Neural cell (in vitro differentiated cells): ENCODE measurements at regions not wholly inside any gene's neighbourhood (a gene's known extent, or its start where the extent isn't known, plus 50 kb on each side); places are given as distances from the start of the nearest gene placed in this dataset.

Source experiments
- H2AFZ ChIP-seq: fragments of 200-600, 300-800 bp; sonication (generic), shearing (Covaris generic); 2 replicates; pipeline ENCODE4 v1.6.0; 2014; ENCODE audit warnings: low read depth, mild to moderate bottlenecking, antibody characterized with exemption, low read length, moderate library complexity
- H3F3A ChIP-seq: fragments of 200-600 bp; shearing (Covaris generic); 2 replicates; pipeline ENCODE4 v1.6.1; 2016; ENCODE audit warnings: mild to moderate bottlenecking, moderate library complexity, mixed read lengths, antibody characterized with exemption, low read length; ENCODE audit not compliant: insufficient read depth, poor library complexity, severe bottlenecking
- H3K27ac ChIP-seq: fragments of 200-600, 300-800 bp; sonication (generic), shearing (Covaris generic); 2 replicates; pipeline ENCODE4 v1.5.1; 2014; ENCODE audit warnings: mild to moderate bottlenecking, low read length, moderate library complexity
- H3K27me3 ChIP-seq: fragments of 300-800, 200-600 bp; sonication (generic), shearing (Covaris generic); 2 replicates; pipeline ENCODE4 v1.6.0; 2014; ENCODE audit warnings: mild to moderate bottlenecking, low read depth, low read length, moderate library complexity; ENCODE audit not compliant: insufficient read depth
- H3K36me3 ChIP-seq: fragments of 300-800, 200-600 bp; sonication (generic), shearing (Covaris generic); 2 replicates; pipeline ENCODE4 v1.5.1; 2014; ENCODE audit warnings: mild to moderate bottlenecking, antibody characterized with exemption, low read length, moderate library complexity; ENCODE audit not compliant: insufficient read depth
- H3K4me2 ChIP-seq: fragments of 300-800, 200-600 bp; sonication (generic), shearing (Covaris generic); 2 replicates; pipeline ENCODE4 v1.6.0; 2014; ENCODE audit warnings: mild to moderate bottlenecking, low read length
- H3K4me3 ChIP-seq: fragments of 300-800, 200-600 bp; sonication (generic), shearing (Covaris generic); 2 replicates; pipeline ENCODE4 v1.5.1; 2014; ENCODE audit warnings: mild to moderate bottlenecking, low read length, moderate library complexity
- H3K79me2 ChIP-seq: fragments of 200-600 bp; shearing (Covaris generic); replicated peaks from 2 replicates; pipeline ENCODE4 v1.6.0; 2014; ENCODE audit warnings: mild to moderate bottlenecking, low read length, moderate library complexity; ENCODE audit not compliant: insufficient read depth
- H3K9ac ChIP-seq: fragments of 300-800, 200-600 bp; sonication (generic), shearing (Covaris generic); 2 replicates; pipeline ENCODE4 v1.6.1; 2016; ENCODE audit warnings: mild to moderate bottlenecking, low read length, mixed read lengths
- H3K9me2 ChIP-seq: fragments of 200-600 bp; shearing (Covaris generic); 2 replicates; pipeline ENCODE4 v1.6.1; 2016; ENCODE audit warnings: mild to moderate bottlenecking, low read length, mixed read lengths; ENCODE audit not compliant: insufficient read depth
- H3K9me3 ChIP-seq: fragments of 200-600, 300-800 bp; sonication (generic), shearing (Covaris generic); 2 replicates; pipeline ENCODE4 v1.6.1; 2016; ENCODE audit warnings: mild to moderate bottlenecking, mixed run types, low read length, moderate library complexity, mixed read lengths
- H4K20me1 ChIP-seq: fragments of 200-600 bp; shearing (Covaris generic); 2 replicates; pipeline ENCODE4 v1.6.1; 2016; ENCODE audit warnings: mild to moderate bottlenecking, mixed run types; ENCODE audit not compliant: insufficient read depth
- CTCF ChIP-seq: fragments of 450-650 bp; IDR thresholded peaks from 2 replicates; pipeline ENCODE4 v1.5.1; 2014; ENCODE audit warnings: antibody characterized with exemption, mild to moderate bottlenecking, moderate library complexity; ENCODE audit not compliant: poor library complexity, severe bottlenecking
- EP300 ChIP-seq: fragments of 450-650 bp; conservative IDR thresholded peaks from 2 replicates; pipeline ENCODE4 v1.6.1; 2014; ENCODE audit warnings: antibody characterized with exemption, mild to moderate bottlenecking, moderate library complexity; ENCODE audit not compliant: poor library complexity, severe bottlenecking
- EZH2 ChIP-seq: fragments of 200-600, 300-800 bp; shearing (Covaris generic), sonication (generic); IDR thresholded peaks from 2 replicates; pipeline ENCODE4 v1.6.1; 2014; ENCODE audit warnings: antibody characterized with exemption, low read length, borderline replicate concordance, mild to moderate bottlenecking; ENCODE audit not compliant: insufficient read depth, poor library complexity, severe bottlenecking
- MXI1 ChIP-seq: fragments of 450-650 bp; conservative IDR thresholded peaks from 2 replicates; pipeline ENCODE4 v1.6.1; 2014; ENCODE audit warnings: antibody characterized with exemption, mild to moderate bottlenecking; ENCODE audit not compliant: poor library complexity, severe bottlenecking
- POLR2AphosphoS5 ChIP-seq: IDR thresholded peaks from 2 replicates; pipeline ENCODE4 v1.6.1; 2012
- RAD21 ChIP-seq: fragments of 450-650 bp; conservative IDR thresholded peaks from 2 replicates; pipeline ENCODE4 v1.6.1; 2014; ENCODE audit warnings: antibody characterized with exemption, mild to moderate bottlenecking, moderate library complexity
- REST ChIP-seq: IDR thresholded peaks from 2 replicates; pipeline ENCODE4 v1.6.1; 2012; ENCODE audit warnings: borderline replicate concordance
- SMC3 ChIP-seq: fragments of 450-650 bp; conservative IDR thresholded peaks from 2 replicates; pipeline ENCODE4 v1.6.1; 2014; ENCODE audit warnings: antibody characterized with exemption, mild to moderate bottlenecking, moderate library complexity; ENCODE audit not compliant: poor library complexity
- TAF1 ChIP-seq: IDR thresholded peaks from 2 replicates; pipeline ENCODE4 v1.6.1; 2012; ENCODE audit warnings: low read depth

DNA sequence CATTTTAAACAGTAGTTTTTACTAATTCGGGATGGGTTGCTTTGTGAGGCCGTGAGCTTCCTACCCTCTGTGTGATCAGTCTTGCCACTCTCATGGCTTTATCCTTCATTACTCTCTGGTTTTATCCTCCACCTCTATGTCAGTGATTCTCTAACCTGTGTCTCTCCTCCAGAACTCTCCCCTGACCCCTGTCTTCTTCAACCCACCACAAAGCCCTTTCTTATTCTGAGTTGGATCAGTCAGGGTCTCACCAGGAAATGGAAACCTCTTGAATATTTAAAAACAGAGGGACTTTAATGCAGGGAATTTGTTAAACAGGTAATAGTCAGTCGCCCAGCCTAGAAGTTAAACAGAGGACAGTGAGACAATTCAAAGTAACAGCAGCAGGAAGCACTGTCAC, 64.2 kb upstream of the ADPGK start:
- no peak overlapping the region for H3K4me3 ChIP-seq
- no peaks in the 10 kb centered on the region for H3K9me3 ChIP-seq
- H3K9ac ChIP-seq = no peak overlapping the region
- no peaks in the 10 kb centered on the region for H3K27me3 ChIP-seq
- H3K9me2 ChIP-seq = no peaks in the 10 kb centered on the region
- no peak overlapping the region for H3K27ac ChIP-seq
- TF ChIP-seq RAD21 (no peak), SMC3 (no peak)
- no peak overlapping the region for H2AFZ ChIP-seq
- H3K4me2 ChIP-seq = no peak overlapping the region
- no peaks in the 10 kb centered on the region for H3K36me3 ChIP-seq
- H3F3A ChIP-seq = no peaks in the 10 kb centered on the region
- H4K20me1 ChIP-seq = no peaks in the 10 kb centered on the region
- H3K79me2 ChIP-seq = no peaks in the 10 kb centered on the region

- no peaks in the 10 kb centered on the region for H3K27me3 ChIP-seq
- TF ChIP-seq POLR2AphosphoS5 = no peak
- no peak for TF ChIP-seq RAD21
- TF ChIP-seq EZH2 = no peak
- TF ChIP-seq SMC3 = no peak
- no peak for TF ChIP-seq REST
- TF ChIP-seq MXI1 = no peak
- TF ChIP-seq TAF1 = no peak
- TF ChIP-seq CTCF = no peak
- TF ChIP-seq EP300 = no peak
Measured at GRCh38 chr15:72847033-72847432, 63.5 kb upstream of the ADPGK start.

GRCh38 chr15:72845981-72846383, 62.4 kb upstream of the ADPGK start:
- Histone ChIP-seq H3K27me3 (no peaks in the 10 kb centered on the region), H3F3A (no peaks in the 10 kb centered on the region), H3K79me2 (no peaks in the 10 kb centered on the region), H3K27ac (no peak overlapping the region), H3K9me2 (no peaks in the 10 kb centered on the region), H3K36me3 (no peaks in the 10 kb centered on the region), H3K9me3 (no peaks in the 10 kb centered on the region), H3K4me2 (no peak overlapping the region), H3K4me3 (no peak overlapping the region), H2AFZ (no peak overlapping the region), H3K9ac (no peak overlapping the region), H4K20me1 (no peaks in the 10 kb centered on the region)
- TF ChIP-seq CTCF (no peak), MXI1 (no peak), EZH2 (no peak), POLR2AphosphoS5 (no peak), REST (no peak), EP300 (no peak), SMC3 (no peak), RAD21 (no peak), TAF1 (no peak)

More at GRCh38 chr15:72847033-72847432, 63.5 kb upstream of the ADPGK start:
- no peak overlapping the region for H3K27ac ChIP-seq
- no peak overlapping the region for H3K4me2 ChIP-seq
- no peaks in the 10 kb centered on the region for H4K20me1 ChIP-seq
- no peaks in the 10 kb centered on the region for H3K9me2 ChIP-seq
- no peaks in the 10 kb centered on the region for H3K9me3 ChIP-seq
- no peak overlapping the region for H3K9ac ChIP-seq
- H3K4me3 ChIP-seq = no peak overlapping the region
- no peak overlapping the region for H2AFZ ChIP-seq
- H3F3A ChIP-seq = no peaks in the 10 kb centered on the region
- H3K79me2 ChIP-seq = no peaks in the 10 kb centered on the region
- no peaks in the 10 kb centered on the region for H3K36me3 ChIP-seq
